HG02840 (cell line): ENCODE measurements at regions not wholly inside any gene's neighbourhood (a gene's known extent, or its start where the extent isn't known, plus 50 kb on each side); places are given as distances from the start of the nearest gene placed in this dataset.

Experiments used
- ATAC-seq: cut with Tn5 transposase; IDR thresholded peaks from one replicate; pipeline ENCODE4 v1.9.1; 2021; ENCODE audit warnings: mild to moderate bottlenecking, moderate library complexity, moderate number of reproducible peaks; ENCODE audit not compliant: unreplicated experiment, low FRiP score

- ATAC-seq: no peak
Measured at GRCh38 chr19:27691991-27692390, 1521.0 kb downstream of the UQCRFS1 start.

- ATAC-seq: no peak
Measured at GRCh38 chr19:27689734-27690241, 1523.2 kb downstream of the UQCRFS1 start.

- no peak for ATAC-seq
Measured at GRCh38 chr19:27684293-27684692, 1528.7 kb downstream of the UQCRFS1 start.

GRCh38 chr19:27681972-27682371, 1531.0 kb downstream of the UQCRFS1 start:
- no peak for ATAC-seq

GRCh38 chr19:27679905-27680304, 1533.0 kb downstream of the UQCRFS1 start:
- no peak for ATAC-seq

GRCh38 chr19:27679399-27679798, 1533.6 kb downstream of the UQCRFS1 start:
- no peak for ATAC-seq

- no peak for ATAC-seq
Measured at GRCh38 chr19:27676877-27677276, 1536.1 kb downstream of the UQCRFS1 start.

- ATAC-seq: no peak
Measured at GRCh38 chr19:27676334-27676733, 1536.6 kb downstream of the UQCRFS1 start.

GRCh38 chr19:27675771-27676170, 1537.2 kb downstream of the UQCRFS1 start:
- ATAC-seq: no peak

- ATAC-seq: no peak
Measured at GRCh38 chr19:27674701-27675100, 1538.2 kb downstream of the UQCRFS1 start.

GRCh38 chr19:27673986-27674385, 1539.0 kb downstream of the UQCRFS1 start:
- ATAC-seq: no peak

GRCh38 chr19:27672309-27673047, 1540.5 kb downstream of the UQCRFS1 start:
- ATAC-seq: no peak

- no peak for ATAC-seq
Measured at GRCh38 chr19:27671876-27672275, 1541.1 kb downstream of the UQCRFS1 start.

- no peak for ATAC-seq
Measured at GRCh38 chr19:27660428-27660827, 1552.5 kb downstream of the UQCRFS1 start.

GRCh38 chr19:27657271-27658051, 1555.5 kb downstream of the UQCRFS1 start:
- ATAC-seq: no peak

GRCh38 chr19:27654266-27654990, 1558.5 kb downstream of the UQCRFS1 start:
- no peak for ATAC-seq

- ATAC-seq: no peak
Measured at GRCh38 chr19:27652796-27653195, 1560.2 kb downstream of the UQCRFS1 start.

- ATAC-seq: no peak
Measured at GRCh38 chr19:27652281-27652680, 1560.7 kb downstream of the UQCRFS1 start.

- no peak for ATAC-seq
Measured at GRCh38 chr19:27647423-27647822, 1565.5 kb downstream of the UQCRFS1 start.

- no peak for ATAC-seq
Measured at GRCh38 chr19:27635401-27635800, 1577.5 kb downstream of the UQCRFS1 start.

GRCh38 chr19:27618006-27618405, 1594.9 kb downstream of the UQCRFS1 start:
- no peak for ATAC-seq
